ENCODE measurements at regions not wholly inside any gene's neighbourhood (a gene's known extent, or its start where the extent isn't known, plus 50 kb on each side); places are given as distances from the start of the nearest gene placed in this dataset.

GRCh38 chr3:148023994-148024393, 614.8 kb downstream of the ZIC1 start:
- TF ChIP-seq EZH2 (IDR thresholded peaks at IDR 0.05; ENCODE audit: low read length): no peak
- TF ChIP-seq, protein P1, sequence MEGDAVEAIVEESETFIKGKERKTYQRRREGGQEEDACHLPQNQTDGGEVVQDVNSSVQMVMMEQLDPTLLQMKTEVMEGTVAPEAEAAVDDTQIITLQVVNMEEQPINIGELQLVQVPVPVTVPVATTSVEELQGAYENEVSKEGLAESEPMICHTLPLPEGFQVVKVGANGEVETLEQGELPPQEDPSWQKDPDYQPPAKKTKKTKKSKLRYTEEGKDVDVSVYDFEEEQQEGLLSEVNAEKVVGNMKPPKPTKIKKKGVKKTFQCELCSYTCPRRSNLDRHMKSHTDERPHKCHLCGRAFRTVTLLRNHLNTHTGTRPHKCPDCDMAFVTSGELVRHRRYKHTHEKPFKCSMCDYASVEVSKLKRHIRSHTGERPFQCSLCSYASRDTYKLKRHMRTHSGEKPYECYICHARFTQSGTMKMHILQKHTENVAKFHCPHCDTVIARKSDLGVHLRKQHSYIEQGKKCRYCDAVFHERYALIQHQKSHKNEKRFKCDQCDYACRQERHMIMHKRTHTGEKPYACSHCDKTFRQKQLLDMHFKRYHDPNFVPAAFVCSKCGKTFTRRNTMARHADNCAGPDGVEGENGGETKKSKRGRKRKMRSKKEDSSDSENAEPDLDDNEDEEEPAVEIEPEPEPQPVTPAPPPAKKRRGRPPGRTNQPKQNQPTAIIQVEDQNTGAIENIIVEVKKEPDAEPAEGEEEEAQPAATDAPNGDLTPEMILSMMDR (optimal IDR thresholded peaks at IDR 0.05 in 1 of 3, IDR thresholded peaks at IDR 0.05 in 1 of 3, conservative IDR thresholded peaks at IDR 0.05 in 1 of 3; ENCODE audit: extremely low read depth in 1 of 3, insufficient read depth in 2 of 3, low read length in 3 of 3): no peak

Data from keratinocyte (primary cell).